GM06990 (cell line): ENCODE measurements at regions not wholly inside any gene's neighbourhood (a gene's known extent, or its start where the extent isn't known, plus 50 kb on each side); places are given as distances from the start of the nearest gene placed in this dataset.
"Not testable (repeated sequence)": the region's sequence is repeated elsewhere in the genome, so short reads cannot be mapped to it uniquely, and the experiment has no call there.

Experiments used
- DNase-seq: peaks from one replicate; pipeline ENCODE4 v3.0.0-alpha.2; 2011; ENCODE audit not compliant: insufficient read length; ENCODE audit errors: extremely low read depth
- H3K27me3 ChIP-seq: replicated peaks from 2 replicates; pipeline ENCODE4 v1.6.0; 2011; ENCODE audit warnings: low read length; ENCODE audit not compliant: control insufficient read depth, insufficient read depth
- H3K36me3 ChIP-seq: 2 replicates; pipeline ENCODE4 v1.5.1; 2011; ENCODE audit warnings: low read length; ENCODE audit not compliant: control insufficient read depth, insufficient read depth
- H3K4me3 ChIP-seq: replicated peaks from 2 replicates; pipeline ENCODE4 v1.5.1; 2011; ENCODE audit warnings: low read depth, mild to moderate bottlenecking, control low read depth, low read length
- TF ChIP-seq, protein P1 (sequence below): IDR thresholded peaks from 2 replicates; pipeline ENCODE4 v1.5.1; 2011; ENCODE audit warnings: low read length, control low read depth, mild to moderate bottlenecking, inconsistent platforms; ENCODE audit not compliant: insufficient read depth, poor library complexity, severe bottlenecking

DNA sequence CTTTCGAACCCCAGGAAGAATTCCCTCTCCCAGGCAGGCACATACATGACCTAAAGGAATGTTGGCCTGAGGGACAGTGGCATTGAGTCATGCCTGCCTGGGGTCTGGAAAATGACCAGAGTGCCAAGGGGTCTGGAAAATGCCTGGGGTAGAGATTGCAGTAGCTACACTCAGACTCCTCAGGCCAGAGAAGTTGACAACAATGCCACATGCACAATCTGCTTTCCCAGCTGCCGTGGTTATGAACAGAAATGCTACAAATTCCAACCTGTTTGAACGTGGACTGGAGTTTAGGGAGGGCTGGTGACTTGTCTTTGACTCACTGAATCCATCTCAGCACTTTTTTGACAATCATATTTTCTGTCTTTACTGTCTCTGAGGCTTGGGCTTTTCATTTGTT, 250.0 kb downstream of the ABCC12 start:
- DNase-seq: no peak
- TF ChIP-seq, protein P1, sequence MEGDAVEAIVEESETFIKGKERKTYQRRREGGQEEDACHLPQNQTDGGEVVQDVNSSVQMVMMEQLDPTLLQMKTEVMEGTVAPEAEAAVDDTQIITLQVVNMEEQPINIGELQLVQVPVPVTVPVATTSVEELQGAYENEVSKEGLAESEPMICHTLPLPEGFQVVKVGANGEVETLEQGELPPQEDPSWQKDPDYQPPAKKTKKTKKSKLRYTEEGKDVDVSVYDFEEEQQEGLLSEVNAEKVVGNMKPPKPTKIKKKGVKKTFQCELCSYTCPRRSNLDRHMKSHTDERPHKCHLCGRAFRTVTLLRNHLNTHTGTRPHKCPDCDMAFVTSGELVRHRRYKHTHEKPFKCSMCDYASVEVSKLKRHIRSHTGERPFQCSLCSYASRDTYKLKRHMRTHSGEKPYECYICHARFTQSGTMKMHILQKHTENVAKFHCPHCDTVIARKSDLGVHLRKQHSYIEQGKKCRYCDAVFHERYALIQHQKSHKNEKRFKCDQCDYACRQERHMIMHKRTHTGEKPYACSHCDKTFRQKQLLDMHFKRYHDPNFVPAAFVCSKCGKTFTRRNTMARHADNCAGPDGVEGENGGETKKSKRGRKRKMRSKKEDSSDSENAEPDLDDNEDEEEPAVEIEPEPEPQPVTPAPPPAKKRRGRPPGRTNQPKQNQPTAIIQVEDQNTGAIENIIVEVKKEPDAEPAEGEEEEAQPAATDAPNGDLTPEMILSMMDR: no peak
- Histone ChIP-seq H3K4me3 (no peak overlapping the region), H3K27me3 (no peaks in the 10 kb centered on the region), H3K36me3 (no peaks in the 10 kb centered on the region)

- no peaks in the 10 kb centered on the region for H3K36me3 ChIP-seq
- H3K4me3 ChIP-seq: no peak overlapping the region
- no peak for DNase-seq
- H3K27me3 ChIP-seq: no peaks in the 10 kb centered on the region
- TF ChIP-seq, protein P1: no peak
Measured at GRCh38 chr16:47904691-47905090, 251.1 kb downstream of the ABCC12 start.

DNA sequence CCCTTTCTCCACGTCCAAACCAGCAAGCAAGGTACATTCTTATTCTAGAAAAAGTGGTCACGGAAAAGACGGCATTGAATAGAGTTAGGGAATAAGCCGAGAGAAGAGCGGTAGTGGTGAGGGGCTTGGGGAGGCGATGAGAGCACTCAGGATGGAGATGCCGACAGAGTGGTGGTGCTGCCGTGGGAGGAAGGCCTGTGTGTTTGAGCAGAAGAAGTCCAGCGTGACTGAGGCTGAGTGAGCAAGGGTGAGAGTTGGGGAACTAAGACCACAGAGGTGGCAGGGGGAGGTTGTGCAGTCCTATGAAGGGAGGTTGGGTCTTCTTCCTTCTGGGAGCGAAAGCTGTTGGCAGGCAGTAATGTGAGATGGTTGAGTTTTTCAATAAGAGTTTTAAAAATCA, 252.3 kb downstream of the ABCC12 start:
- DNase-seq: no peak
- Histone ChIP-seq H3K36me3 (no peaks in the 10 kb centered on the region), H3K27me3 (no peaks in the 10 kb centered on the region), H3K4me3 (no peak overlapping the region)
- TF ChIP-seq, protein P1: no peak

GRCh38 chr16:47897105-47897504, 258.7 kb downstream of the ABCC12 start:
- H3K4me3 ChIP-seq, H3K36me3 ChIP-seq, DNase-seq, H3K27me3 ChIP-seq: not testable (repeated sequence)

DNA sequence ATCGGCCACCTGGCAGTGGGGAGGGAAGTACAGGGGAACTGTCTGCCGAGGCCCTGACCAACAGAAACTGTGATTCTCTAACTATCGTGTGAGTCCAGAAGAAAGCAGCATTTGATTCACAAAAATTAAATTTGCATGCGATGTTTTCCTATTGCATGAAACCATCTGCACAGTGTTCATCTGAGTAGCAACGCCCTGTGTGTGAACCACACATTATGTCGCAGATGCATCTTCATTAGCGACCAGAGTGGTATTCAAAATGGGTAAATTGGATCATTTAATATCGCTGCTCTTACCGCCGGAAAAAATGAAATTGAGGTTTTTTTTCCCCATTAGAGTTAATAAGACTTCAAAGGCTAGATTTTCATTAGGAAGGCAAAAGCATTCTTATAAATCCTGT, 260.6 kb downstream of the ABCC12 start:
- Histone ChIP-seq H3K27me3 (no peaks in the 10 kb centered on the region; the same call in 1 of the 2 replicates), H3K4me3 (no peak overlapping the region), H3K36me3 (no peaks in the 10 kb centered on the region)
- TF ChIP-seq, protein P1: no peak
- DNase-seq: no peak

GRCh38 chr16:47892999-47893398, 262.8 kb downstream of the ABCC12 start:
- Histone ChIP-seq H3K36me3 (no peaks in the 10 kb centered on the region), H3K4me3 (no peak overlapping the region), H3K27me3 (no peaks in the 10 kb centered on the region; the same call in 1 of the 2 replicates)
- TF ChIP-seq, protein P1: no peak
- DNase-seq: no peak
